Mesenchymal stem cell (in vitro differentiated cells and primary cell): ENCODE measurements at regions not wholly inside any gene's neighbourhood (a gene's known extent, or its start where the extent isn't known, plus 50 kb on each side); places are given as distances from the start of the nearest gene placed in this dataset.

Experiments used
- DNase-seq: peaks from one replicate; pipeline ENCODE4 v3.0.0-alpha.2; 2013
- H2AFZ ChIP-seq: one replicate; pipeline ENCODE4 v1.6.1; 2013; ENCODE audit warnings: low read depth, mild to moderate bottlenecking, control low read depth, inconsistent platforms, low read length, moderate library complexity
- H2AK5ac ChIP-seq: 2 replicates; pipeline ENCODE4 v1.6.1; 2013; ENCODE audit warnings: low read length, moderate library complexity, mild to moderate bottlenecking, inconsistent platforms; ENCODE audit not compliant: severe bottlenecking
- H2BK120ac ChIP-seq: one replicate; pipeline ENCODE4 v1.6.1; 2013; ENCODE audit warnings: low read depth, mild to moderate bottlenecking, inconsistent platforms, low read length, moderate library complexity
- H2BK12ac ChIP-seq, 2 experiments: one replicate each; pipeline ENCODE4 v1.6.1; 2013; ENCODE audit warnings: inconsistent platforms in 2 of 2, low read length in 2 of 2, mild to moderate bottlenecking in 2 of 2, moderate library complexity in 2 of 2, control low read depth in 1 of 2
- H2BK15ac ChIP-seq: one replicate; pipeline ENCODE4 v1.6.1; 2013; ENCODE audit warnings: mild to moderate bottlenecking, low read depth, inconsistent platforms; ENCODE audit not compliant: poor library complexity, severe bottlenecking
- H2BK5ac ChIP-seq: 2 replicates; pipeline ENCODE4 v1.6.1; 2013; ENCODE audit warnings: low read depth, mild to moderate bottlenecking, low read length, control low read depth, inconsistent platforms; ENCODE audit not compliant: poor library complexity, severe bottlenecking
- H3K14ac ChIP-seq, 2 experiments: one replicate each; pipeline ENCODE4 v1.6.1; 2013; ENCODE audit warnings: inconsistent platforms in 2 of 2, low read length in 2 of 2, control low read depth in 1 of 2, mild to moderate bottlenecking in 1 of 2, moderate library complexity in 1 of 2
- H3K18ac ChIP-seq, 2 experiments: one replicate each; pipeline ENCODE4 v1.6.1; 2013; ENCODE audit warnings: inconsistent platforms in 2 of 2, low read length in 2 of 2, control low read depth in 1 of 2, low read depth in 1 of 2, mild to moderate bottlenecking in 1 of 2
- H3K23ac ChIP-seq, 2 experiments: one replicate each; pipeline ENCODE4 v1.6.1; 2013; ENCODE audit warnings: inconsistent platforms in 2 of 2, low read length in 2 of 2, mild to moderate bottlenecking in 2 of 2, moderate library complexity in 2 of 2, control low read depth in 1 of 2
- H3K27ac ChIP-seq: 2 replicates; pipeline ENCODE4 v1.5.1; 2013; ENCODE audit warnings: mild to moderate bottlenecking, moderate library complexity, low read length, control low read depth, inconsistent platforms; ENCODE audit not compliant: poor library complexity, severe bottlenecking
- H3K27me3 ChIP-seq, 2 experiments: 2 replicates each; pipeline versions ENCODE4 v1.6.1 to v1.7.0; 2013; ENCODE audit warnings: low read length in 2 of 2, mild to moderate bottlenecking in 2 of 2, moderate library complexity in 2 of 2, control low read depth in 1 of 2, inconsistent platforms in 1 of 2; ENCODE audit not compliant: control insufficient read depth in 1 of 2, insufficient read depth in 1 of 2
- H3K36me3 ChIP-seq, 2 experiments: 2 replicates each; pipeline versions ENCODE4 v1.6.1 to v1.7.0; 2013; ENCODE audit warnings: low read length in 2 of 2, control low read depth in 1 of 2, inconsistent platforms in 1 of 2, low read depth in 1 of 2, mild to moderate bottlenecking in 1 of 2; ENCODE audit not compliant: insufficient read depth in 2 of 2, control insufficient read depth in 1 of 2
- H3K4ac ChIP-seq, 2 experiments: one replicate each; pipeline ENCODE4 v1.6.1; 2013; ENCODE audit warnings: inconsistent platforms in 2 of 2, low read length in 2 of 2, mild to moderate bottlenecking in 2 of 2, moderate library complexity in 2 of 2, control low read depth in 1 of 2, low read depth in 1 of 2
- H3K4me1 ChIP-seq: 2 replicates; pipeline ENCODE4 v1.6.1; 2013; ENCODE audit warnings: low read depth, low read length, control low read depth; ENCODE audit not compliant: control insufficient read depth, insufficient read depth
- H3K4me2 ChIP-seq: 2 replicates; pipeline ENCODE4 v1.6.1; 2013; ENCODE audit warnings: low read length, mild to moderate bottlenecking, inconsistent platforms; ENCODE audit not compliant: poor library complexity, severe bottlenecking
- H3K4me3 ChIP-seq, 2 experiments: 2 replicates each; pipeline versions ENCODE4 v1.5.1 to v1.7.0; 2013; ENCODE audit warnings: low read length in 2 of 2, mild to moderate bottlenecking in 2 of 2, control low read depth in 1 of 2, low read depth in 1 of 2; ENCODE audit not compliant: insufficient read depth in 1 of 2
- H3K79me1 ChIP-seq: replicated peaks from 2 replicates; pipeline ENCODE4 v1.6.1; 2013; ENCODE audit warnings: mild to moderate bottlenecking, control low read depth, low read length, inconsistent platforms; ENCODE audit not compliant: poor library complexity, severe bottlenecking
- H3K9ac ChIP-seq: 2 replicates; pipeline ENCODE4 v1.7.0; 2013; ENCODE audit warnings: mild to moderate bottlenecking, low read length, moderate library complexity
- H3K9me3 ChIP-seq: 2 replicates; pipeline ENCODE4 v1.7.0; 2013; ENCODE audit warnings: mild to moderate bottlenecking, low read length; ENCODE audit not compliant: control insufficient read depth
- H4K8ac ChIP-seq: one replicate; pipeline ENCODE4 v1.6.1; 2013; ENCODE audit warnings: inconsistent platforms, mild to moderate bottlenecking, low read length, moderate library complexity
- H4K91ac ChIP-seq: one replicate; pipeline ENCODE4 v1.6.1; 2013; ENCODE audit warnings: mild to moderate bottlenecking, low read length, inconsistent platforms
- WGBS: methylation state at CpG from one replicate; pipeline ENCODE4 v1.1.7; 2013; ENCODE audit warnings: mixed read lengths; 5-methylcytosine and 5-hydroxymethylcytosine counted together

DNA sequence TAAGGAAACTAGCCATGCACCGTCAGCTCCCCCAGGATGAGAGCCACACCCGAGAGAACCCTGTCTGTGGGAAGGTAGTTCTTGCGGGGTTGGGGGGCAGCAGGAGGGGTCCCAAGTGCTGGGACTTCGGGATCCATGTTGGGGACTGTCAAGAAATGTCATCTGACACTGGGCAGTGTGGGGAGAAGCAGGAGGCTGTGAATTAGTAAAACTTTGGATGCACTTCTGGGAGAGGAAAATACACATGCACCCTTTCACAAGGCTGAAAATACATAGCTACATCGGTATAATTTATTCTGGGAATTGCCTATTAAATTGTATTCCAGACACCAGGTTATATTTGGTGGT lies 109.6 kb upstream of the RPS23 start:
- Histone ChIP-seq H4K91ac (peak overlapping the region; percentile 59), H3K4me3 (no peak overlapping the region), H2BK12ac (peak overlapping the region; percentile 38 to 88), H3K4me2 (no peak overlapping the region), H2AFZ (no peak overlapping the region), H2BK15ac (no peak overlapping the region), H3K79me1 (no peaks in the 10 kb centered on the region), H3K27me3 (no peaks in the 10 kb centered on the region), H3K9ac (no peak overlapping the region), H3K4ac (peak overlapping the region in 1 of 2 experiments; percentile 44), H3K27ac (no peak overlapping the region), H3K14ac (no peak overlapping the region), H3K18ac (peak overlapping the region; percentile 59 to 83), H2BK120ac (no peak overlapping the region), H3K9me3 (no peaks in the 10 kb centered on the region), H3K4me1 (peaks cover 7% of the 10 kb centered on the region), H2AK5ac (peak overlapping the region; percentile 75), H3K36me3 (no peaks in the 10 kb centered on the region), H3K23ac (no peak overlapping the region), H2BK5ac (no peak overlapping the region), H4K8ac (peak overlapping the region; percentile 19)
- 72% methylated on average over 4 of the region's 5 CpGs for WGBS
- DNase-seq, result no peak

DNA sequence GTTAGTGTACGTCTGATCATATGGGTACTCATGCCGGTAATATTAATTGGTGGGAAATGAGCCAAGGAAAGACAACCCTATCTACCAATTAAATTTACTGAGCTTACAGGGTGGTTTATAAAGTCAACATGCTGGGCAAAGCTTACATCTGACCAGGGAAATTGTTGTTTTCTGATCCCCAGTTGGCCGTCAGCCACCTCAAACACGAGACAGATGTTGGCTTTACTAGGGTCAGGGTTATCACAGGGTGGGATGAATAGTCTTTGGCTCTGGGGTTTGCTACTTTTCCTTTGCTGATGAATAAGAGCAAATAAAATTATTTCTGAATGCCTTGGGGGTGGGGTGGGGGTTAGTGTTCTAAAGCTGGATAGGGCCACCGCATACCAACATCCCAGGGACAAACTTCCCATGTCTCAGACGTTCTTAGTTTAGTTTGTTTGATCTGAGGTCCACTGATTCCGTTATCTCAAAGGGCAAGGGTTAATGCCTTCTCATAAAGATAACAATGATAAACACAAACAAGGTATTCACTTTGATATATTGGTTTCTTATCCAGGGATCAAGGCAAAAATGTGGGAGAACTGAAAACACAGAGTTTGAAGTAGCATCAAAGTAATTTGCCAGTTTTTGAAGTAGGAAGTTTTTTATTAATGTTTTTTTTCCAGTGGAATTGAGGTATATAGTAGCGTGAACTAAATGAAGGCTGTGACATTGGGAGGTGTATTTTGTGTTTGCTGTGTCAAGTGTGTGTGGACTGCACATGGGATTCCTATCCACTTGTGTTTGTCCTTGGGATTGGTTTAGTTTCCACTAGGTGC lies 109.1 kb upstream of the RPS23 start:
- H3K23ac ChIP-seq, result no peak overlapping the region
- H2BK5ac ChIP-seq, result no peak overlapping the region
- H4K91ac ChIP-seq, result no peak overlapping the region
- H3K14ac ChIP-seq, result no peak overlapping the region
- H3K36me3 ChIP-seq, result no peaks in the 10 kb centered on the region
- peaks cover 7% of the 10 kb centered on the region for H3K4me1 ChIP-seq
- H3K18ac ChIP-seq, result peak overlapping the region; percentile 59 to 83
- no peak overlapping the region for H3K4me3 ChIP-seq
- no peak overlapping the region for H2BK15ac ChIP-seq
- no peaks in the 10 kb centered on the region for H3K9me3 ChIP-seq
- H3K27ac ChIP-seq, result no peak overlapping the region
- no peak overlapping the region for H3K4me2 ChIP-seq
- peak overlapping the region in 1 of 2 experiments; percentile 44 for H3K4ac ChIP-seq
- no peak overlapping the region for H2BK120ac ChIP-seq
- H3K9ac ChIP-seq, result no peak overlapping the region
- peak overlapping the region; percentile 75 for H2AK5ac ChIP-seq
- H4K8ac ChIP-seq, result peak overlapping the region; percentile 19
- no peak overlapping the region for H2AFZ ChIP-seq
- WGBS, result 64% methylated on average over 8 of the region's 8 CpGs
- DNase-seq, result peak; percentile 26
- no peaks in the 10 kb centered on the region for H3K79me1 ChIP-seq
- H3K27me3 ChIP-seq, result no peaks in the 10 kb centered on the region
- H2BK12ac ChIP-seq, result peak overlapping the region; percentile 38 to 88

DNA sequence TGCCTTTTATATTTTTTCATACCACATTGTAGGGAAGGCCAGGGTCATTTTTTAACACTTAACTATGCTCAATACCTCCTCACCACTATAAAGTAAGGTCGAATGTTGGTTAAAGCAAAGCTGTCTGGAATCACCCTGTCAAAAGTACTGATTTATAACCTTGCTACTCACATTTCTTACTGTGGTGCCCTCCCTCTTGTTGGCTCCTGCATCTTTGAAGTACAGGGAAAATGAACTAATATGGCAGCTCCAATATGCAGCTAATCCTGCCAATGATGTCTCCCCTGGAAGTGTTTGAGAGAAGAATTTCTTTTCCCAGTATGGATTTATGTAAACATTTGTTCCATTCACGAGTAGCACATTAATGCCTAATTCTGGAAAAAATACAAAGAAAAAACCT lies 108.4 kb upstream of the RPS23 start:
- Histone ChIP-seq H2AK5ac (no peak overlapping the region), H3K79me1 (no peaks in the 10 kb centered on the region), H3K23ac (no peak overlapping the region), H3K9ac (no peak overlapping the region), H4K8ac (no peak overlapping the region), H3K9me3 (no peaks in the 10 kb centered on the region), H3K27ac (no peak overlapping the region), H2BK5ac (no peak overlapping the region), H4K91ac (no peak overlapping the region), H3K14ac (no peak overlapping the region), H2BK120ac (no peak overlapping the region), H3K4me2 (no peak overlapping the region), H3K27me3 (no peaks in the 10 kb centered on the region), H3K18ac (no peak overlapping the region), H3K4me1 (peaks cover 7% of the 10 kb centered on the region), H3K36me3 (no peaks in the 10 kb centered on the region), H2BK15ac (no peak overlapping the region), H2AFZ (no peak overlapping the region), H2BK12ac (no peak overlapping the region), H3K4ac (no peak overlapping the region), H3K4me3 (no peak overlapping the region)
- 58% methylated on average over 1 of the region's 2 CpGs for WGBS
- DNase-seq, result no peak

DNA sequence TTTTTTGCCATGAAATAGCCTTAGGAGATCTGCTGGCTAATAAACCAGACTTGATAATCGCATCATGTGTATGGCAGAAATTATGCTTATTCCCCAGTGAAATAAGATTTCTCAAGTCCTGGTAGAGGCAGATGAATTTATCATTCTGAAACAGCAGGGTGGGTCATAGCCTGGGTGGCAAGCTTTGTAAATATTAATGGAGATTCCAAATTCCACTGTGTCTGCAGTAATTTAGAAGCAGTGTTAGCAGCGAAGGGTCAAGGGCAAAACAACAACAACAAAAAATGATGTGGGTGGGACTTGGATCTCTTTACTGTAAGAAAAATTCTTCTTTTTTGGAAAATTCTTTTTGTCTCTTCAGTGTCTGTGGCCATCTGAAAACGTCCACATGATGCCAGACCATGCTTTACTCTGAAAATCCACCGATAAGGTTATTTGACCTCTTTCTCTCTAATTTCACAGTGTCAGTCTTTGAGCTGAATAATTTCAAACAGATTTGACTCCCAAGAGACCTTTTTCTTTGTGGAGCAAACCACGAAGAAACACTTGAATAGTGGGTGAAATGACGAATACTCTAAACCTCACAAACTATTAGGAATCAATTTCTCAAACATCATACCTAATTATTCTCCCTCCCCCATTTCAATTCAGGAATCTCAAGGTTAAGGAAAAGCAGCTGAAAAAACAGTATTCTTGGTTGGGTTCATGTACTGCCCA lies 106.0 kb upstream of the RPS23 start:
- Histone ChIP-seq H3K23ac (no peak overlapping the region), H2AK5ac (no peak overlapping the region), H3K36me3 (no peaks in the 10 kb centered on the region), H2BK5ac (no peak overlapping the region), H3K4me1 (peaks cover 7% of the 10 kb centered on the region), H2BK12ac (no peak overlapping the region), H4K91ac (no peak overlapping the region), H2AFZ (no peak overlapping the region), H2BK120ac (no peak overlapping the region), H3K9ac (no peak overlapping the region), H3K79me1 (no peaks in the 10 kb centered on the region), H3K14ac (no peak overlapping the region), H3K9me3 (no peaks in the 10 kb centered on the region), H3K4me2 (no peak overlapping the region), H3K27me3 (no peaks in the 10 kb centered on the region), H3K4me3 (no peak overlapping the region), H3K4ac (no peak overlapping the region), H4K8ac (no peak overlapping the region), H2BK15ac (no peak overlapping the region), H3K18ac (no peak overlapping the region), H3K27ac (no peak overlapping the region)
- DNase-seq, result no peak
- WGBS, result 87% methylated on average over 6 of the region's 6 CpGs
